Tibial nerve (tissue), 4 donors: ENCODE measurements at regions not wholly inside any gene's neighbourhood (a gene's known extent, or its start where the extent isn't known, plus 50 kb on each side); places are given as distances from the start of the nearest gene placed in this dataset.

Experiments
- CTCF ChIP-seq, 5 experiments: fragments of 200-600 bp in 3 of 5; fragments of 450-650 bp in 2 of 5; sonication (generic) in 3 of 5; IDR thresholded peaks; one replicate each; pipeline ENCODE4 v1.5.1; 2016 to 2019; ENCODE audit warnings: antibody characterized with exemption in 5 of 5, mild to moderate bottlenecking in 3 of 5, moderate library complexity in 2 of 5
- EP300 ChIP-seq, 2 donors: sonication (generic); formaldehyde crosslinking; IDR thresholded peaks; one replicate each; pipeline ENCODE4 v1.6.1; 2017; ENCODE audit warnings: antibody characterized with exemption in 2 of 2, mild to moderate bottlenecking in 1 of 2
- POLR2A ChIP-seq, 2 donors: fragments of 450-650 bp; IDR thresholded peaks; one replicate each; pipeline ENCODE4 v1.6.1; 2017; ENCODE audit warnings: antibody characterized with exemption in 2 of 2, mild to moderate bottlenecking in 2 of 2, moderate library complexity in 2 of 2

DNA sequence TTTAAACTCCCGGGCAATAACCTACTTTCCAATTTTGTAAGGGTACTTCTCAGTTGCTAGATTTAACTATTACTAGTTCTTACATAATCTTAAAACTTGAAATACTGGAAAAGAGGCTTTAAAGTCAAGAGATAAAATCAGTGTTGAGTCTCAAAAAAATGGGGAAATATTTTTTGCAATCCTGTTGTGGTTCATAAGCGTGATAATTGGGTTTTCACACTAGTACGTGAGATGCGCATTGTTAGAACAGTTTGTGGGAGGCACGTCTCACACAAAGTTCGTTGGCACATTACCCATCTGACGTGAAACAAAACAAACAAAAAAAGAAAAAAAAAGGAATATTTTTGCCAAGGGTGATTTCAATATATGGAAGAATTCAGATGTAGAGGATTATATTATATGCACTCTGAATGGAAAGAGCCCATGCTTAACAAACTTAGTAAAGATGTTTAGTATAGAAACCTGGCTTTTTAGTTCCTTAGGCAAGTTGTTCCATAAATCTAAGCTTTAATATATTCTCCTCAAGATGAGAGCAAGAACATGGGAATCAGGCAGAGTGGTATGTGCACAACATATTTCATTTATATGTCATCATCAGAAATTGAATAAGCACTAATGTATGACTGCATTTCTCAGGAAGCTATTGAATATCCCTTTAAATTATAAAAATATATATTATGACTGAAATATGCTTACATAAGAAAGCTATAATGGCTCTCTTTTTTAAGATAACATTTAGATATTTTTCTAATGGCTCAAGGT, 73.9 kb upstream of the TNFSF4 start:
- TF ChIP-seq EP300 (IDR thresholded peaks at IDR 0.05) (no peak), CTCF (IDR thresholded peaks at IDR 0.05) (no peak), POLR2A (IDR thresholded peaks at IDR 0.05) (no peak)
